ENCODE measurements at regions not wholly inside any gene's neighbourhood (a gene's known extent, or its start where the extent isn't known, plus 50 kb on each side); places are given as distances from the start of the nearest gene placed in this dataset.

DNA sequence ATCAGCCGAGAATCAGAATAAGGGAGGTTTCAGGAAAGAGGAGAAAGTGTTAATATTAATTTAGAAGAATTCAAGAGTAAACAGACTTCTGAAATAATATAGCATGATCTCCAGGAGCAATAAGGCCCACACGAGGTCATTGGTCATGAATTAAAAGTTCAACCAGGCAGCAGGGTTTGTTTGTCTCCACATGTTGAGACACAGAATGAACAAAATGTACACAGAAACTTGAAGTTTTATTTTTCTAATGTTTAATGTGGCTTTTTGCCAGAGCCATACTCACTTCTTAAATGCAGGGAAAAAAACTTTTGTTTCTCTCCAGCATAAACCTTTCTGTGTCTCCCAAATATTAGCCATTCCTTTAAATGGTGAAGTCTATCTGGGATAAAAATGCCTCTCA, 504.5 kb downstream of the HDGFL1 start:
- Histone ChIP-seq H3K27me3 (ENCODE audit: insufficient read depth, low read length, poor library complexity, severe bottlenecking) (no peaks in the 10 kb centered on the region), H3K9me2 (replicated peaks; ENCODE audit: low read depth, low read length) (no peaks in the 10 kb centered on the region), H2AFZ (ENCODE audit: low read length) (no peak overlapping the region), H3F3A (ENCODE audit: low read depth) (no peaks in the 10 kb centered on the region), H3K9ac (ENCODE audit: low read depth, low read length, poor library complexity, severe bottlenecking) (no peak overlapping the region), H4K20me1 (ENCODE audit: insufficient read depth, low read length, poor library complexity, severe bottlenecking) (no peaks in the 10 kb centered on the region), H3K4me3 (ENCODE audit: low read length, poor library complexity, severe bottlenecking) (no peak overlapping the region), H3K36me3 (ENCODE audit: insufficient read depth, low read length) (no peaks in the 10 kb centered on the region), H3K79me2 (ENCODE audit: insufficient read depth, low read length) (no peaks in the 10 kb centered on the region), H3K9me3 (ENCODE audit: insufficient read depth, low read depth, low read length) (no peaks in the 10 kb centered on the region), H3K4me2 (ENCODE audit: low read depth, low read length, poor library complexity, severe bottlenecking) (no peak overlapping the region), H3K4me1 (ENCODE audit: insufficient read depth, low read length, poor library complexity, severe bottlenecking) (no peaks in the 10 kb centered on the region)
- no peak for TF ChIP-seq EZH2phosphoT487 (IDR thresholded peaks at IDR 0.05; ENCODE audit: borderline replicate concordance)
- TF ChIP-seq, protein P1, sequence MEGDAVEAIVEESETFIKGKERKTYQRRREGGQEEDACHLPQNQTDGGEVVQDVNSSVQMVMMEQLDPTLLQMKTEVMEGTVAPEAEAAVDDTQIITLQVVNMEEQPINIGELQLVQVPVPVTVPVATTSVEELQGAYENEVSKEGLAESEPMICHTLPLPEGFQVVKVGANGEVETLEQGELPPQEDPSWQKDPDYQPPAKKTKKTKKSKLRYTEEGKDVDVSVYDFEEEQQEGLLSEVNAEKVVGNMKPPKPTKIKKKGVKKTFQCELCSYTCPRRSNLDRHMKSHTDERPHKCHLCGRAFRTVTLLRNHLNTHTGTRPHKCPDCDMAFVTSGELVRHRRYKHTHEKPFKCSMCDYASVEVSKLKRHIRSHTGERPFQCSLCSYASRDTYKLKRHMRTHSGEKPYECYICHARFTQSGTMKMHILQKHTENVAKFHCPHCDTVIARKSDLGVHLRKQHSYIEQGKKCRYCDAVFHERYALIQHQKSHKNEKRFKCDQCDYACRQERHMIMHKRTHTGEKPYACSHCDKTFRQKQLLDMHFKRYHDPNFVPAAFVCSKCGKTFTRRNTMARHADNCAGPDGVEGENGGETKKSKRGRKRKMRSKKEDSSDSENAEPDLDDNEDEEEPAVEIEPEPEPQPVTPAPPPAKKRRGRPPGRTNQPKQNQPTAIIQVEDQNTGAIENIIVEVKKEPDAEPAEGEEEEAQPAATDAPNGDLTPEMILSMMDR (conservative IDR thresholded peaks at IDR 0.05; ENCODE audit: low read length) = no peak

DNA sequence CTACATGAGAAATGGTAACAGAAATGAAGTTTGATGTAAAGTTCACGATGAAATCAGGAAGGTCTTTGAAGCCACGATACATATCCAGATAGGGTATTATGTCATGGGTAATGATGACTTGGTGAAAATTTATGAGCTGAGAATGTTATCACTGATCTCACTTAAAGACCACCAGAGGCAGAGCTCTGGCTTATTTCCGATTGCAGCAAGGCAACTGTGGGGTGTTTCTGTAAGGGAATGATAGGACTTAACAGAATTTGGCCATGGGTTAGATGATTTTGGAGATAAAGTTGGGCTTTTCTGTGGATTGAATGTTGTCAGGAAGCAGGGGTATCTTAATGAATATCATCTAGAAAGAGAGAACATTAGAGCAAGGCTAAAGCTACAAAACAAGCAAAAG, 508.4 kb downstream of the HDGFL1 start:
- TF ChIP-seq EZH2phosphoT487 (IDR thresholded peaks at IDR 0.05; ENCODE audit: borderline replicate concordance) = no peak
- TF ChIP-seq, protein P1 (conservative IDR thresholded peaks at IDR 0.05; ENCODE audit: low read length) = no peak
- H3K36me3 ChIP-seq (ENCODE audit: insufficient read depth, low read length) = no peaks in the 10 kb centered on the region

DNA sequence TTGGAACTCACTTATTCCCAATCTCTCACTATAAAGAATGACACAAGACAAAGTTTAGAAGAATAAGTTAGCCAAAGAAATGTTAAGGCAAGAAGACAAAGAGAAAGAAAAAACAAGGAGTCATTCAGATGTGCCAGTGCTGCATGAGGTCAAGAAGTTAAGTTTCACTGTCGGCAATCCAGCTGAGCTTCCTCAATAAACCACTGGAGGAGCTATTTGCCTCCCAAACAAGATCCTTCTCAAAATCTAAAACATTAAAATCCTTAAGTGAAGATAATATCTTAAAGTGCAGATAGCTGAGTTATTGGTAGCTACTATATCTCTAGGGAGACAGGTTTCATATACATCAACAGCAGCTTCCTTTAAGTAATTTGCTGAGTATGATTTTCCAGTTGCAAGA, 512.3 kb downstream of the HDGFL1 start:
- Histone ChIP-seq H3K9ac (ENCODE audit: low read depth, low read length, poor library complexity, severe bottlenecking) (no peak overlapping the region), H3K36me3 (ENCODE audit: insufficient read depth, low read length) (no peaks in the 10 kb centered on the region), H3K4me1 (ENCODE audit: insufficient read depth, low read length, poor library complexity, severe bottlenecking) (no peaks in the 10 kb centered on the region), H4K20me1 (ENCODE audit: insufficient read depth, low read length, poor library complexity, severe bottlenecking) (no peaks in the 10 kb centered on the region), H3K4me2 (ENCODE audit: low read depth, low read length, poor library complexity, severe bottlenecking) (no peak overlapping the region), H3K9me2 (replicated peaks; ENCODE audit: low read depth, low read length) (no peaks in the 10 kb centered on the region), H2AFZ (ENCODE audit: low read length) (no peak overlapping the region), H3K79me2 (ENCODE audit: insufficient read depth, low read length) (no peaks in the 10 kb centered on the region), H3K4me3 (ENCODE audit: low read length, poor library complexity, severe bottlenecking) (no peak overlapping the region), H3K27me3 (ENCODE audit: insufficient read depth, low read length, poor library complexity, severe bottlenecking) (no peaks in the 10 kb centered on the region), H3K9me3 (ENCODE audit: insufficient read depth, low read depth, low read length) (no peaks in the 10 kb centered on the region), H3F3A (ENCODE audit: low read depth) (no peaks in the 10 kb centered on the region)
- no peak for TF ChIP-seq EZH2phosphoT487 (IDR thresholded peaks at IDR 0.05; ENCODE audit: borderline replicate concordance)
- TF ChIP-seq, protein P1 (conservative IDR thresholded peaks at IDR 0.05; ENCODE audit: low read length) = peak; percentile 47

More for the DNA sequence above, 508.4 kb downstream of the HDGFL1 start:
- H3K27me3 ChIP-seq (ENCODE audit: insufficient read depth, low read length, poor library complexity, severe bottlenecking) = no peaks in the 10 kb centered on the region
- no peaks in the 10 kb centered on the region for H3K9me2 ChIP-seq (replicated peaks; ENCODE audit: low read depth, low read length)
- H2AFZ ChIP-seq (ENCODE audit: low read length) = no peak overlapping the region
- H4K20me1 ChIP-seq (ENCODE audit: insufficient read depth, low read length, poor library complexity, severe bottlenecking) = no peaks in the 10 kb centered on the region
- H3K4me2 ChIP-seq (ENCODE audit: low read depth, low read length, poor library complexity, severe bottlenecking) = no peak overlapping the region
- H3K4me3 ChIP-seq (ENCODE audit: low read length, poor library complexity, severe bottlenecking) = no peak overlapping the region
- H3K79me2 ChIP-seq (ENCODE audit: insufficient read depth, low read length) = no peaks in the 10 kb centered on the region
- no peaks in the 10 kb centered on the region for H3F3A ChIP-seq (ENCODE audit: low read depth)
- no peaks in the 10 kb centered on the region for H3K4me1 ChIP-seq (ENCODE audit: insufficient read depth, low read length, poor library complexity, severe bottlenecking)
- H3K9ac ChIP-seq (ENCODE audit: low read depth, low read length, poor library complexity, severe bottlenecking) = no peak overlapping the region
- no peaks in the 10 kb centered on the region for H3K9me3 ChIP-seq (ENCODE audit: insufficient read depth, low read depth, low read length)

Measured in Loucy (cell line).